Glutamatergic neuron (in vitro differentiated cells): ENCODE measurements at regions not wholly inside any gene's neighbourhood (a gene's known extent, or its start where the extent isn't known, plus 50 kb on each side); places are given as distances from the start of the nearest gene placed in this dataset.

Source experiments
- DNase-seq: peaks from one replicate; pipeline ENCODE4 v3.0.0; 2022
- H3K27ac Mint-ChIP-seq: one replicate; pipeline ENCODE4 v1.8.0; 2020; ENCODE audit warnings: mild to moderate bottlenecking, mixed read lengths, inconsistent platforms; ENCODE audit not compliant: unreplicated experiment
- H3K27me3 Mint-ChIP-seq: one replicate; pipeline ENCODE4 v1.8.0; 2020; ENCODE audit warnings: mild to moderate bottlenecking, moderate library complexity, mixed read lengths, inconsistent platforms; ENCODE audit not compliant: unreplicated experiment
- H3K36me3 Mint-ChIP-seq: one replicate; pipeline ENCODE4 v1.8.0; 2020; ENCODE audit warnings: mild to moderate bottlenecking, mixed read lengths, inconsistent platforms; ENCODE audit not compliant: unreplicated experiment
- H3K4me1 Mint-ChIP-seq: one replicate; pipeline ENCODE4 v1.8.0; 2020; ENCODE audit warnings: mild to moderate bottlenecking, low read depth, mixed read lengths, inconsistent platforms; ENCODE audit not compliant: unreplicated experiment
- H3K4me3 Mint-ChIP-seq: one replicate; pipeline ENCODE4 v1.8.0; 2020; ENCODE audit warnings: mild to moderate bottlenecking, mixed read lengths, inconsistent platforms; ENCODE audit not compliant: unreplicated experiment
- H3K9me3 Mint-ChIP-seq: one replicate; pipeline ENCODE4 v1.8.0; 2020; ENCODE audit warnings: mild to moderate bottlenecking, moderate library complexity, mixed read lengths, inconsistent platforms; ENCODE audit not compliant: unreplicated experiment
- TF ChIP-seq, protein P1 (sequence below): fragments of 200-600 bp; sonication (generic); IDR thresholded peaks from one replicate; pipeline ENCODE4 v1.5.0; 2021; ENCODE audit not compliant: partially characterized antibody, unreplicated experiment

GRCh38 chr4:119939071-119939995 is 127.3 kb downstream of the MAD2L1 start:
- Mint-ChIP-seq H3K27me3 (no peaks in the 10 kb centered on the region), H3K36me3 (no peaks in the 10 kb centered on the region), H3K27ac (no peak overlapping the region), H3K4me1 (no peaks in the 10 kb centered on the region), H3K4me3 (no peak overlapping the region), H3K9me3 (no peaks in the 10 kb centered on the region)
- no peak for DNase-seq
- TF ChIP-seq, protein P1, sequence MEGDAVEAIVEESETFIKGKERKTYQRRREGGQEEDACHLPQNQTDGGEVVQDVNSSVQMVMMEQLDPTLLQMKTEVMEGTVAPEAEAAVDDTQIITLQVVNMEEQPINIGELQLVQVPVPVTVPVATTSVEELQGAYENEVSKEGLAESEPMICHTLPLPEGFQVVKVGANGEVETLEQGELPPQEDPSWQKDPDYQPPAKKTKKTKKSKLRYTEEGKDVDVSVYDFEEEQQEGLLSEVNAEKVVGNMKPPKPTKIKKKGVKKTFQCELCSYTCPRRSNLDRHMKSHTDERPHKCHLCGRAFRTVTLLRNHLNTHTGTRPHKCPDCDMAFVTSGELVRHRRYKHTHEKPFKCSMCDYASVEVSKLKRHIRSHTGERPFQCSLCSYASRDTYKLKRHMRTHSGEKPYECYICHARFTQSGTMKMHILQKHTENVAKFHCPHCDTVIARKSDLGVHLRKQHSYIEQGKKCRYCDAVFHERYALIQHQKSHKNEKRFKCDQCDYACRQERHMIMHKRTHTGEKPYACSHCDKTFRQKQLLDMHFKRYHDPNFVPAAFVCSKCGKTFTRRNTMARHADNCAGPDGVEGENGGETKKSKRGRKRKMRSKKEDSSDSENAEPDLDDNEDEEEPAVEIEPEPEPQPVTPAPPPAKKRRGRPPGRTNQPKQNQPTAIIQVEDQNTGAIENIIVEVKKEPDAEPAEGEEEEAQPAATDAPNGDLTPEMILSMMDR: no peak

DNA sequence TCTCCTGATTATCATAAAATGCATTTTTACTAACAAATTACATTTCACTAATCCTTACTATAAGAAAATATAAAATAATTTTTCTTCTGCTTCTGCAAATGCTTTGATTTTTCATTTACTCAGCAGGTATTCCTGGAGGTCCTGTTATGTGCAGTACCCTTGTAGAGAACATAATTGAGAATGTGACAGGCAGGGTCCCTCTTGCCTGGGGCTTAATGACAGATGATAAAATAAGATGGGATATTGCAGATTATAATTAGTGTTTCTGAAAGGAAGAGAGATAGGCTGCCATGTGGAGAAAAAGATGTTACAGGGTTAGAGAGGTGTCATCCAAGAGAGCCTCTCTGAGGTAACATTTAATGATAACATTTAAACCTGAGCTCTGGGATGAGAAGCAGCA is 128.9 kb downstream of the MAD2L1 start:
- TF ChIP-seq, protein P1: no peak
- no peak overlapping the region for H3K4me3 Mint-ChIP-seq
- no peak overlapping the region for H3K27ac Mint-ChIP-seq
- DNase-seq: no peak
- no peaks in the 10 kb centered on the region for H3K4me1 Mint-ChIP-seq
- H3K27me3 Mint-ChIP-seq: no peaks in the 10 kb centered on the region
- H3K9me3 Mint-ChIP-seq: no peaks in the 10 kb centered on the region
- H3K36me3 Mint-ChIP-seq: no peaks in the 10 kb centered on the region

DNA sequence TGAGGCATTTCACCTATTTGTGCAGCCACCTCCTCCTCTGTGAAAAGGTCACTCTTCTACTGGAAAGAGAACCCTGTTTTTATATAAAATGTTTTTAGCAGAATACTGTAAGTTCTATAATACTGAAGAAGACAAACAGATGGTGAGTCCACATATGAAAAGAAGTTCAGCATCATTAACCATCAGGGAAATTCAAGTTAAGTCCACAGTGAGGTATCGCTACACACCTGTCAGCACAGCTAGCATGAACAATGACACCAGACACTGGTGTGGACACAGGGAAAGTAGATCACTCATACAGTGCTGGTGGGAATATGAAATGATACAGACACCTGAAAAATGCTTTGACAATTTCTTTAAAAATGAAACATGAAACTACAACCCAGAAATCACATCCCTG is 133.0 kb downstream of the MAD2L1 start:
- TF ChIP-seq, protein P1: no peak
- Mint-ChIP-seq H3K27me3 (no peaks in the 10 kb centered on the region), H3K4me1 (no peaks in the 10 kb centered on the region), H3K27ac (no peak overlapping the region), H3K4me3 (no peak overlapping the region), H3K9me3 (no peaks in the 10 kb centered on the region), H3K36me3 (no peaks in the 10 kb centered on the region)
- DNase-seq: no peak

DNA sequence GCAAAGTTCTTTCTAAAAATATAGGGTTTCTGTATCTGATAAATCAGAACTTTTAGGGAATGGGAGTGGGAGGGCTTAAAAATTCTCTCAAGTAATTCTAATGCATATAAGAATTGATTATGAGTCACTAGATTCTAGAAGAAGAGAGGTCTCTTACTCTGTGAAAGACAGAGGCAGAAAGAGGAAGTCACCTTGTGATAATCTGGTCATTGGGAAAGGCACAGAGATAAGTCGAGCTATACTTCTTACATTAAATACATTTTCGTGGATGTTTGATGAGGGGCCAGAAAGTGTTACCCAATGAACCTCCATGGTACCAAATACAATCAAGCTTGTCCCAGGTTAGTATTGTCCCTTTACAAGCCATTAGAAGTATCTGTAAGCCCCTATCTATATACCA is 134.4 kb downstream of the MAD2L1 start:
- H3K36me3 Mint-ChIP-seq: no peaks in the 10 kb centered on the region
- no peak overlapping the region for H3K27ac Mint-ChIP-seq
- no peak for DNase-seq
- no peak overlapping the region for H3K4me3 Mint-ChIP-seq
- TF ChIP-seq, protein P1: no peak
- no peaks in the 10 kb centered on the region for H3K27me3 Mint-ChIP-seq
- H3K9me3 Mint-ChIP-seq: no peaks in the 10 kb centered on the region
- no peaks in the 10 kb centered on the region for H3K4me1 Mint-ChIP-seq

DNA sequence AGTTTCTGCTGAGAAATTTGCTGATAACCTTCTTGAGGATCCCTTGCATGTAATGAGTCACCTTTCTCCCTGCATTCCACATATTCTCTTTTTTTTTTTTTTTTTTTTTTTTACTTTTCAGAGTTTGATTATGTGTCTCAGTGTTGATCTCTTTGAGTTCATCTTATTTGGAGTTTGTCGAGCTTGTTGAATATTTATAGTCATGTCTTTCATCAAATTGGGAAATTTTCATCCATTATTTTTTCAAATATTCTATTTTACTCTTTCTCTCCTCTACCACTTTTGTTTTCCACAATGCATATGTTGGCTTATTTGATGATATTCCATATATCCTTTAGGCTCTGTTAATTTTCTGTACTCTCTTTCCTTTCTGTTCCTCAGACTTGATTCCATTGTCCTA is 136.1 kb downstream of the MAD2L1 start:
- H3K27me3 Mint-ChIP-seq: no peaks in the 10 kb centered on the region
- no peaks in the 10 kb centered on the region for H3K9me3 Mint-ChIP-seq
- no peaks in the 10 kb centered on the region for H3K36me3 Mint-ChIP-seq
- DNase-seq: no peak
- TF ChIP-seq, protein P1: no peak
- H3K27ac Mint-ChIP-seq: no peak overlapping the region
- H3K4me3 Mint-ChIP-seq: no peak overlapping the region
- no peaks in the 10 kb centered on the region for H3K4me1 Mint-ChIP-seq
